ENCODE measurements at regions not wholly inside any gene's neighbourhood (a gene's known extent, or its start where the extent isn't known, plus 50 kb on each side); places are given as distances from the start of the nearest gene placed in this dataset.

DNA sequence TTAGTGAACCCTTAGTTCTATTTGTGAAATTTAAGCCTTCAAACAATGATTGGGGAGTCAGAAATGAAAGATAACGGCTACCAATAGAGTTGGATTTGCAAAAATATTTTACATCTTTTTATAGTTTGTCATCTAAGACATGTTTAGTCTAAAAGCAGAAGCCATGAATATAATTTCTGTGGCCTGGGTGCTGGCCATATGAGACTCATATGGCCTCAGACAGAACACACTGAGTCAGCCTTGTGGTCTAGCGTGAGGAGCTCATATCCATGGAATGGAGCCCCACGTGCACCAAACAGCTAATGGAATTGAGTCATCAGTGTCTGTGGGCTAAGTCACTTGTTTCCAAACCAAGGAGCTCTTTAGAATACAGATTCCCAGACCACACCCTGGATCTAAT, 240.7 kb upstream of the NREP start:
- no peaks in the 10 kb centered on the region for H3K79me2 ChIP-seq (ENCODE audit: low read depth)
- no peaks in the 10 kb centered on the region for H3F3A ChIP-seq (ENCODE audit: insufficient read depth, low read depth)
- no peak for DNase-seq
- no peak for TF ChIP-seq EZH2 (IDR thresholded peaks at IDR 0.05; ENCODE audit: low read depth)
- TF ChIP-seq, protein P1, sequence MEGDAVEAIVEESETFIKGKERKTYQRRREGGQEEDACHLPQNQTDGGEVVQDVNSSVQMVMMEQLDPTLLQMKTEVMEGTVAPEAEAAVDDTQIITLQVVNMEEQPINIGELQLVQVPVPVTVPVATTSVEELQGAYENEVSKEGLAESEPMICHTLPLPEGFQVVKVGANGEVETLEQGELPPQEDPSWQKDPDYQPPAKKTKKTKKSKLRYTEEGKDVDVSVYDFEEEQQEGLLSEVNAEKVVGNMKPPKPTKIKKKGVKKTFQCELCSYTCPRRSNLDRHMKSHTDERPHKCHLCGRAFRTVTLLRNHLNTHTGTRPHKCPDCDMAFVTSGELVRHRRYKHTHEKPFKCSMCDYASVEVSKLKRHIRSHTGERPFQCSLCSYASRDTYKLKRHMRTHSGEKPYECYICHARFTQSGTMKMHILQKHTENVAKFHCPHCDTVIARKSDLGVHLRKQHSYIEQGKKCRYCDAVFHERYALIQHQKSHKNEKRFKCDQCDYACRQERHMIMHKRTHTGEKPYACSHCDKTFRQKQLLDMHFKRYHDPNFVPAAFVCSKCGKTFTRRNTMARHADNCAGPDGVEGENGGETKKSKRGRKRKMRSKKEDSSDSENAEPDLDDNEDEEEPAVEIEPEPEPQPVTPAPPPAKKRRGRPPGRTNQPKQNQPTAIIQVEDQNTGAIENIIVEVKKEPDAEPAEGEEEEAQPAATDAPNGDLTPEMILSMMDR (conservative IDR thresholded peaks at IDR 0.05) = no peak
- no peaks in the 10 kb centered on the region for H3K27me3 ChIP-seq (ENCODE audit: insufficient read depth, low read depth)
- no peaks in the 10 kb centered on the region for H3K4me1 ChIP-seq (replicated peaks; ENCODE audit: insufficient read depth)
- no peak overlapping the region for H2AFZ ChIP-seq
- no peak overlapping the region for H3K4me2 ChIP-seq
- no peaks in the 10 kb centered on the region for H3K36me3 ChIP-seq (ENCODE audit: low read depth)
- no peaks in the 10 kb centered on the region for H4K20me1 ChIP-seq (ENCODE audit: insufficient read depth)
- H3K9me2 ChIP-seq (ENCODE audit: insufficient read depth) = no peaks in the 10 kb centered on the region
- no peak overlapping the region for H3K27ac ChIP-seq
- ChIA-PET CTCF (no interaction called here), POLR2A (ENCODE audit: unreplicated experiment) (no interaction called here)
- intact Hi-C loops (cut with micrococcal nuclease; ENCODE audit: unreplicated experiment) = no loop called here
- no TSS peak for BruUV-seq (replicated peaks)
- H3K9me3 ChIP-seq (ENCODE audit: insufficient read depth, low read depth) = no peaks in the 10 kb centered on the region
- H3K4me3 ChIP-seq = no peak overlapping the region

DNA sequence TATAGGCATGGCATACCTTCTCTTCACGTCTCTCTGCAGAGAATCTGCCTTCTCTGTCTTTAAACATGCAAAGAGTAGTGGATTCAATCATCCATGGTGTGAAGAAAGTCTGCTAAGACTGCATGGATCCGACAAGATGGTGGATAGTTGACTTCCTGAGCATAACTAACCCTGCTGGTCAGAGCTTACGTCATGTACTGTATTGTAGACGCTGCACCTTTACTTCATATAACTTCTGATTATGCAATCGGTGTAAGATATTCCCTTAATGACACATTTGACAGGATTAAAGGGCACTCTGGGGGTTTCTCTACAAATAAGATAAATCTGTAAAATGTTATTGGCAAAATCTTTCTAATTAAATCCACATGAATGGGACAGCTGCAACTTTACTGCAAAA, 240.3 kb upstream of the NREP start:
- Histone ChIP-seq H3K9me3 (ENCODE audit: insufficient read depth, low read depth) (no peaks in the 10 kb centered on the region), H3K27ac (no peak overlapping the region), H4K20me1 (ENCODE audit: insufficient read depth) (no peaks in the 10 kb centered on the region), H3K79me2 (ENCODE audit: low read depth) (no peaks in the 10 kb centered on the region), H3K27me3 (ENCODE audit: insufficient read depth, low read depth) (no peaks in the 10 kb centered on the region), H3K9me2 (ENCODE audit: insufficient read depth) (no peaks in the 10 kb centered on the region), H3F3A (ENCODE audit: insufficient read depth, low read depth) (no peaks in the 10 kb centered on the region), H3K4me3 (no peak overlapping the region), H2AFZ (no peak overlapping the region), H3K36me3 (ENCODE audit: low read depth) (no peaks in the 10 kb centered on the region), H3K4me1 (replicated peaks; ENCODE audit: insufficient read depth) (no peaks in the 10 kb centered on the region), H3K4me2 (no peak overlapping the region)
- no peak for TF ChIP-seq EZH2 (IDR thresholded peaks at IDR 0.05; ENCODE audit: low read depth)
- TF ChIP-seq, protein P1 (conservative IDR thresholded peaks at IDR 0.05) = no peak
- DNase-seq = no peak
- CTCF ChIA-PET = no interaction called here
- intact Hi-C loops (cut with micrococcal nuclease; ENCODE audit: unreplicated experiment) = no loop called here
- BruUV-seq (replicated peaks) = no TSS peak
- POLR2A ChIA-PET (ENCODE audit: unreplicated experiment) = no interaction called here

DNA sequence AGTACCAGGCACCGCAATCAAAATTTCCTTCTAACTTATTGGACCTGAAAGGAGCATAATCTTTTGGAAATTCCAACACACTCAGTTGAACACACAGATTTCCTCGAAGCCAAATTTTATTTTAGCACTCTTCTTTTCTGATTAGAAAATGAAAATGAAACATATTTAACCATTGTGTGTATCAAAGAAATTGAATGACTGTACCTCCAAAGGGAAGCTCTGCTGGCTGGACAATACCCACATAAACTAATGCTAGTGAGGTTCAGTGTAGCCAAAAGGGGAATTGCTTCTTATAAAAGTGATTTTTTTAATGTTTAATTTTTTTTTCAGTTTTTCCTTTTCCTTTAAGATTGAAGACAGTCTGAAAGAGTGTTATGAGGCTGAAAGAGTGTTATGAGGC, 239.6 kb upstream of the NREP start:
- Histone ChIP-seq H3F3A (ENCODE audit: insufficient read depth, low read depth) (no peaks in the 10 kb centered on the region), H3K4me3 (no peak overlapping the region), H4K20me1 (ENCODE audit: insufficient read depth) (no peaks in the 10 kb centered on the region), H3K4me1 (replicated peaks; ENCODE audit: insufficient read depth) (no peaks in the 10 kb centered on the region), H3K27me3 (ENCODE audit: insufficient read depth, low read depth) (no peaks in the 10 kb centered on the region), H3K36me3 (ENCODE audit: low read depth) (no peaks in the 10 kb centered on the region), H3K9me3 (ENCODE audit: insufficient read depth, low read depth) (no peaks in the 10 kb centered on the region), H3K4me2 (no peak overlapping the region), H2AFZ (no peak overlapping the region), H3K27ac (no peak overlapping the region), H3K79me2 (ENCODE audit: low read depth) (no peaks in the 10 kb centered on the region), H3K9me2 (ENCODE audit: insufficient read depth) (no peaks in the 10 kb centered on the region)
- DNase-seq = no peak
- ChIA-PET POLR2A (ENCODE audit: unreplicated experiment) (no interaction called here), CTCF (no interaction called here)
- TF ChIP-seq, protein P1 (conservative IDR thresholded peaks at IDR 0.05) = no peak
- no peak for TF ChIP-seq EZH2 (IDR thresholded peaks at IDR 0.05; ENCODE audit: low read depth)
- BruUV-seq (replicated peaks) = no TSS peak
- intact Hi-C loops (cut with micrococcal nuclease; ENCODE audit: unreplicated experiment) = no loop called here
